ENCODE measurements at regions not wholly inside any gene's neighbourhood (a gene's known extent, or its start where the extent isn't known, plus 50 kb on each side); places are given as distances from the start of the nearest gene placed in this dataset.

DNA sequence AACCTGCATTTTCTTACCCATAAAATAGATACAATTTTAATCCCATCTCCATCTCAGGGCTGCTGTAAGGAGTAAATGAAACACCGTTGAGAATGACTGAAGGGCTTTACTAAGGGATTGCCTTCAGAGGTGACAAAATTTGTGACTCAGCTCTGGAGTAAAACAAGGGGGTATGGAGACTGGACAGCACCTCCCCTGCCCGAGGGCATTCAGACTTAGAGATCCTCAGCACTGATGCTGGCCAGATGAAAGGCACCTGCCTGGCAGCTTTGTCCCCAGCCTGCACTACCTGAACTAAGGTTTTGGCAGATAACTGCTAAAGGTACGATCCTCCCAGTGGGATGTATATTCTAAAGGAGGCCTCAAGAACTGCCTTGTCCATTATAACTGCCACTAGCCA lies 84.7 kb upstream of the CALM2 start:
- Histone ChIP-seq H3K18ac (ENCODE audit: low read depth, low read length) (no peak overlapping the region), H2BK120ac (ENCODE audit: low read depth, low read length) (no peak overlapping the region), H2AK5ac (ENCODE audit: low read depth, low read length) (no peak overlapping the region), H3K27ac (ENCODE audit: insufficient read depth, low read length) (no peak overlapping the region), H3K23ac (ENCODE audit: low read depth, low read length) (no peak overlapping the region), H3K27me3 (ENCODE audit: control insufficient read depth, insufficient read depth, low read length) (no peaks in the 10 kb centered on the region), H4K5ac (ENCODE audit: low read depth, low read length) (no peak overlapping the region), H4K91ac (ENCODE audit: insufficient read depth, low read depth, low read length) (no peak overlapping the region), H4K20me1 (ENCODE audit: insufficient read depth, low read length) (no peaks in the 10 kb centered on the region), H2AK9ac (replicated peaks; ENCODE audit: low read depth, low read length, poor library complexity) (no peak overlapping the region), H3K56ac (ENCODE audit: extremely low read depth, insufficient read depth, low read length) (no peak overlapping the region), H3K4me3 (ENCODE audit: insufficient read depth, low read depth, low read length) (no peak overlapping the region), H3K4ac (ENCODE audit: low read depth, low read length) (no peak overlapping the region), H2AFZ (replicated peaks; ENCODE audit: low read length, poor library complexity) (no peak overlapping the region), H2BK20ac (ENCODE audit: low read depth, low read length) (no peak overlapping the region), H2BK5ac (ENCODE audit: low read depth, low read length, poor library complexity, severe bottlenecking) (no peak overlapping the region), H3K9me1 (ENCODE audit: insufficient read depth, low read length) (peaks cover 5% of the 10 kb centered on the region; the same call in 1 of the 2 replicates), H4K8ac (ENCODE audit: low read depth in 2 of 2, low read length in 2 of 2) (no peak overlapping the region), H3K4me1 (ENCODE audit: control insufficient read depth, insufficient read depth, low read length) (peaks cover 2% of the 10 kb centered on the region), H3K9me3 (ENCODE audit: control insufficient read depth, insufficient read depth, low read length) (no peaks in the 10 kb centered on the region), H3K4me2 (ENCODE audit: low read depth, low read length) (no peak overlapping the region), H3K9ac (ENCODE audit: low read depth, low read length) (no peak overlapping the region), H3K36me3 (ENCODE audit: control insufficient read depth, insufficient read depth, low read length) (no peaks in the 10 kb centered on the region), H3K79me1 (ENCODE audit: low read depth in 1 of 2, low read length in 2 of 2) (no peaks in the 10 kb centered on the region), H3K14ac (replicated peaks; ENCODE audit: low read depth, low read length) (no peak overlapping the region), H2BK15ac (ENCODE audit: low read depth, low read length) (no peak overlapping the region)
- ChIA-PET CTCF (no interaction called here), POLR2A (ENCODE audit: unreplicated experiment) (no interaction called here)
- intact Hi-C loops (cut with micrococcal nuclease), result no loop called here
- DNase-seq (no peak), ATAC-seq (ENCODE audit: low read depth) (no peak)
- no TSS peak for BruUV-seq (replicated peaks)
- TF ChIP-seq, protein P1, sequence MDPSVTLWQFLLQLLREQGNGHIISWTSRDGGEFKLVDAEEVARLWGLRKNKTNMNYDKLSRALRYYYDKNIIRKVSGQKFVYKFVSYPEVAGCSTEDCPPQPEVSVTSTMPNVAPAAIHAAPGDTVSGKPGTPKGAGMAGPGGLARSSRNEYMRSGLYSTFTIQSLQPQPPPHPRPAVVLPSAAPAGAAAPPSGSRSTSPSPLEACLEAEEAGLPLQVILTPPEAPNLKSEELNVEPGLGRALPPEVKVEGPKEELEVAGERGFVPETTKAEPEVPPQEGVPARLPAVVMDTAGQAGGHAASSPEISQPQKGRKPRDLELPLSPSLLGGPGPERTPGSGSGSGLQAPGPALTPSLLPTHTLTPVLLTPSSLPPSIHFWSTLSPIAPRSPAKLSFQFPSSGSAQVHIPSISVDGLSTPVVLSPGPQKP (IDR thresholded peaks at IDR 0.05; ENCODE audit: borderline replicate concordance, low read depth, low read length), result no peak
- TF ChIP-seq CHD1 (IDR thresholded peaks at IDR 0.05; ENCODE audit: low read depth, low read length), result no peak
- TF ChIP-seq MAZ (IDR thresholded peaks at IDR 0.05; ENCODE audit: borderline replicate concordance, low read depth, low read length), result no peak
- TF ChIP-seq, protein P2, sequence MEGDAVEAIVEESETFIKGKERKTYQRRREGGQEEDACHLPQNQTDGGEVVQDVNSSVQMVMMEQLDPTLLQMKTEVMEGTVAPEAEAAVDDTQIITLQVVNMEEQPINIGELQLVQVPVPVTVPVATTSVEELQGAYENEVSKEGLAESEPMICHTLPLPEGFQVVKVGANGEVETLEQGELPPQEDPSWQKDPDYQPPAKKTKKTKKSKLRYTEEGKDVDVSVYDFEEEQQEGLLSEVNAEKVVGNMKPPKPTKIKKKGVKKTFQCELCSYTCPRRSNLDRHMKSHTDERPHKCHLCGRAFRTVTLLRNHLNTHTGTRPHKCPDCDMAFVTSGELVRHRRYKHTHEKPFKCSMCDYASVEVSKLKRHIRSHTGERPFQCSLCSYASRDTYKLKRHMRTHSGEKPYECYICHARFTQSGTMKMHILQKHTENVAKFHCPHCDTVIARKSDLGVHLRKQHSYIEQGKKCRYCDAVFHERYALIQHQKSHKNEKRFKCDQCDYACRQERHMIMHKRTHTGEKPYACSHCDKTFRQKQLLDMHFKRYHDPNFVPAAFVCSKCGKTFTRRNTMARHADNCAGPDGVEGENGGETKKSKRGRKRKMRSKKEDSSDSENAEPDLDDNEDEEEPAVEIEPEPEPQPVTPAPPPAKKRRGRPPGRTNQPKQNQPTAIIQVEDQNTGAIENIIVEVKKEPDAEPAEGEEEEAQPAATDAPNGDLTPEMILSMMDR (conservative IDR thresholded peaks at IDR 0.05; ENCODE audit: low read depth, low read length), result no peak
- TF ChIP-seq SMC3 (IDR thresholded peaks at IDR 0.05; ENCODE audit: low read depth, low read length), result no peak
- no peak for TF ChIP-seq FOS (IDR thresholded peaks at IDR 0.05; ENCODE audit: low read depth, low read length)
- no peak for TF ChIP-seq RAD21 (IDR thresholded peaks at IDR 0.05; ENCODE audit: low read length)
- no peak for TF ChIP-seq NFE2L2 (IDR thresholded peaks at IDR 0.05; ENCODE audit: low read depth, low read length)
- WGBS, 2 experiments (ENCODE audit: extremely low coverage in 2 of 2, insufficient read length in 1 of 2), result no CpG with 5 or more reads among the region's 3 CpGs
- in situ Hi-C loops (cut with MboI; ENCODE audit: low sequenced_read_pairs), result no loop called here
- dilution Hi-C loops (cut with HindIII; ENCODE audit: low sequenced_read_pairs, unreplicated experiment), result no loop called here

Data from IMR-90 (cell line).